ENCODE measurements at regions not wholly inside any gene's neighbourhood (a gene's known extent, or its start where the extent isn't known, plus 50 kb on each side); places are given as distances from the start of the nearest gene placed in this dataset.

DNA sequence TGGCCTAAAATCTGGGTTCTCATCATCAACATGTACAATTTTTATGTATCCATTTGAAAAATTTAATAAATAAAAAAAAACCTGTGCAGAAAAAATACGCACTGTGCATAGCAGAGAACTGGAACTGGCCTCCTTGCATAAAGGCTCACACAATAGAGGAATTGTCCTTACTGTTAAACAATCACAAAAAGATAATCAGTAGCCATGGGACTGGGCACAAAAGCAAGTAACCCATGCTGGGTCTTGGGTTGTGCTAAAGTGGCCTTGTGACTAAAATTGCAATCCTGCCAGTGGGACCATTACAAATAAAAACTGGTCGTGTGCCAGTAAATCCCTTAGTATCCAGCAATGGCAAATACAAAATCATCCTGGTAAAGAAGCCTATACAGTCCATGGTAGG is 1646.6 kb downstream of the MAT2B start:
- Mint-ChIP-seq H3K27me3 (no peaks in the 10 kb centered on the region), H3K9me3 (peaks cover 0 to 6% of the 10 kb centered on the region in 2 donors), H3K27ac (no peak overlapping the region), H3K4me3 (no peak overlapping the region), H3K4me1 (ENCODE audit: low read depth in 2 of 2) (no peaks in the 10 kb centered on the region), H3K36me3 (ENCODE audit: insufficient read depth) (no peaks in the 10 kb centered on the region)
- no peak for ATAC-seq (replicated peaks)
- no peak for DNase-seq

GRCh38 chr5:165157219-165157618 is 1651.8 kb downstream of the MAT2B start:
- ATAC-seq (replicated peaks) (no peak), DNase-seq (no peak)
- Mint-ChIP-seq H3K36me3 (ENCODE audit: insufficient read depth) (no peaks in the 10 kb centered on the region), H3K4me3 (no peak overlapping the region), H3K27ac (no peak overlapping the region), H3K4me1 (ENCODE audit: low read depth in 2 of 2) (no peaks in the 10 kb centered on the region), H3K9me3 (peaks cover 0 to 13% of the 10 kb centered on the region in 2 donors), H3K27me3 (no peaks in the 10 kb centered on the region)

- Mint-ChIP-seq H3K27me3 (no peaks in the 10 kb centered on the region), H3K36me3 (ENCODE audit: insufficient read depth) (no peaks in the 10 kb centered on the region), H3K4me1 (ENCODE audit: low read depth in 2 of 2) (no peaks in the 10 kb centered on the region), H3K4me3 (no peak overlapping the region), H3K27ac (no peak overlapping the region), H3K9me3 (peaks cover 0 to 17% of the 10 kb centered on the region in 2 donors)
- no peak for ATAC-seq (replicated peaks)
- no peak for DNase-seq
Observed at GRCh38 chr5:165161204-165161603, 1655.8 kb downstream of the MAT2B start.

DNA sequence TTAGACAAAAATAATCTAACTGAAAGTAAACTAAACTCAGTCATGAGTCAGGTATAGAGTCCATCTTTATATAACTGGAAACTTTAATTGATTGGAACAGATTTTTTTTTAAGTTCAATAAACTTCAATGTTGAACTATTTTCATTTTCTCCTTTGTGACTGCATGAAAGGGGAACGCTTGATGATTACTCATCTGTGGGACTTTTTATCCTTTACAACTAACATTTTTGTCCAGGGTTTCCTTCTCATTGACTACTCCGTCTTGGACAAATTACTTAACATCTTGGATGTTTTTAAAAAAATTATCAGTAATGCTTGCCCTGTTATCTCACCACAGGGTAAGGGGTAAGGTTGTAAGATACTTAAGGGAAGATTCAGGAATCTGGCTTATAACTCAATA is 1658.4 kb downstream of the MAT2B start:
- Mint-ChIP-seq H3K27ac (no peak overlapping the region), H3K4me3 (no peak overlapping the region), H3K4me1 (ENCODE audit: low read depth in 2 of 2) (no peaks in the 10 kb centered on the region), H3K27me3 (no peaks in the 10 kb centered on the region), H3K36me3 (ENCODE audit: insufficient read depth) (no peaks in the 10 kb centered on the region), H3K9me3 (peaks cover 6 to 10% of the 10 kb centered on the region in 2 donors)
- DNase-seq = no peak
- no peak for ATAC-seq (replicated peaks)

DNA sequence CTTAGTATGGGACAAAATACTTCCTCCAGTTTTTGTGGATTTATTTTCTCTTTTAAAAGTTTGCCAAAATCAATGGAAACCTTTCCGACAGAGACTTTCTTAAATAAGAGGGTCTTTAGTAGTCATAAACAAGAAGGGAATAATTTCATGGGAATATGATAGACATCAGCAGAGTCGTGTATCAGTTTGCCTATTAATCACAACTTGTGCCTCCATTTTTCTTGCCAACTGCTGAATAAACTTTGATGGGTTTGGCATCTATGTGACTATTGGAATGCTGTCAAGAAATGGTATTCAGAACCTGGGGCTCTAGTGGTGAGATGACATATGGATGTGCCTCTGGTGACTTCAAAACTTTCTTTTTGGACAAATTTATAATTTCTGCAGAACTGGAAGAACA is 1668.2 kb downstream of the MAT2B start:
- Mint-ChIP-seq H3K4me1 (ENCODE audit: low read depth in 2 of 2) (no peaks in the 10 kb centered on the region), H3K27me3 (no peaks in the 10 kb centered on the region)

DNA sequence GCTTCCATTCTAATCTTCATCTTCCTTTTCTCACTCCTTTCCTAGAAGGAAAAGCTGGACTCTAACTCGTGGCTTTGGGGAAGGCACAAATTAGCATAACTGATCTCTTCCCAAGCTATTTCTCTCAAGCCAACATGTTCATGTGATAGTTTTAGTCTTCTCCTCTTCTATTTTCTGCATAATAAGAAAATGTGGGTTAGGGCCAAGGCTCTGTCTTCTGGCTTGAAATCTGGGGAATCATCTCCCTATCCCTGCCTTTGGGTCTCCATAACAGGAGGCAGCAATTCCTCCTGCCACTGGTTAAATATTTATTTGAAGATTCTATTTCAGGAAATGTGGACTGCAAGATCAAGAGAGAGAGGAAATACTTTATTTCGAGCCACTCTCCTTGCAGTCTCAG is 1669.6 kb downstream of the MAT2B start:
- DNase-seq (no peak), ATAC-seq (replicated peaks) (no peak)
- H3K9me3 Mint-ChIP-seq = peaks cover 11 to 18% of the 10 kb centered on the region in 2 donors
- no peak overlapping the region for H3K4me3 Mint-ChIP-seq
- no peaks in the 10 kb centered on the region for H3K27me3 Mint-ChIP-seq
- H3K27ac Mint-ChIP-seq = no peak overlapping the region
- no peaks in the 10 kb centered on the region for H3K4me1 Mint-ChIP-seq (ENCODE audit: low read depth in 2 of 2)
- no peaks in the 10 kb centered on the region for H3K36me3 Mint-ChIP-seq (ENCODE audit: insufficient read depth)

More for the DNA sequence above, 1668.2 kb downstream of the MAT2B start:
- no peaks in the 10 kb centered on the region for H3K36me3 Mint-ChIP-seq (ENCODE audit: insufficient read depth)
- no peak overlapping the region for H3K4me3 Mint-ChIP-seq
- H3K27ac Mint-ChIP-seq = no peak overlapping the region
- DNase-seq (no peak), ATAC-seq (replicated peaks) (no peak)
- H3K9me3 Mint-ChIP-seq = peaks cover 11 to 14% of the 10 kb centered on the region in 2 donors

DNA sequence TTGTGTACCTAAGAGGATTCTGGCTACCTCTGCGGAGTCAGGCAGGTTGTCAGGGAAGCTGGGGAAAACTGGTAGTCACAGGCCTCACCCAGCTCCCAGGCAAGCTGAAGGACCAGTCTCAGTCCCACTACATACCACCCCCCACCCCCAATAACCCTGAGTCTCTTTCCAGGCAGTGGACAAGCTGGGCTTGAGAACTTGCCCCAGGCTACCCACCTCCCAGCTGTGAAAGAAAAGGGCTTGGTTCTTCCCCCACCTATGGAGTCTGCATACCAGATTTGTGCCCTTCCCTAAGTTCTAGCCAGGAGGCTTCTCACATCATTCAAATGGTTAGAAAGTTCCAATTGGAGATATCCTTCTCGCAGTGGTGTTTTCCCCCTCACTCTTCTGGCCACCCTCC is 1678.8 kb downstream of the MAT2B start:
- peaks cover 21 to 24% of the 10 kb centered on the region in 2 donors for H3K9me3 Mint-ChIP-seq
- no peaks in the 10 kb centered on the region for H3K36me3 Mint-ChIP-seq (ENCODE audit: insufficient read depth)
- H3K4me1 Mint-ChIP-seq (ENCODE audit: low read depth in 2 of 2) = no peaks in the 10 kb centered on the region
- no peak overlapping the region for H3K4me3 Mint-ChIP-seq
- DNase-seq (no peak), ATAC-seq (replicated peaks) (no peak)
- H3K27ac Mint-ChIP-seq = no peak overlapping the region
- H3K27me3 Mint-ChIP-seq = no peaks in the 10 kb centered on the region

GRCh38 chr5:165185716-165186115 is 1680.3 kb downstream of the MAT2B start:
- H3K4me3 Mint-ChIP-seq = no peak overlapping the region

GRCh38 chr5:165187815-165188214 is 1682.4 kb downstream of the MAT2B start:
- Mint-ChIP-seq H3K27ac (no peak overlapping the region), H3K4me1 (ENCODE audit: low read depth in 2 of 2) (no peaks in the 10 kb centered on the region), H3K27me3 (no peaks in the 10 kb centered on the region)

More at GRCh38 chr5:165185716-165186115, 1680.3 kb downstream of the MAT2B start:
- peaks cover 15 to 18% of the 10 kb centered on the region in 2 donors for H3K9me3 Mint-ChIP-seq
- H3K27ac Mint-ChIP-seq = no peak overlapping the region
- no peak for ATAC-seq (replicated peaks)
- no peaks in the 10 kb centered on the region for H3K27me3 Mint-ChIP-seq
- H3K36me3 Mint-ChIP-seq (ENCODE audit: insufficient read depth) = no peaks in the 10 kb centered on the region
- no peaks in the 10 kb centered on the region for H3K4me1 Mint-ChIP-seq (ENCODE audit: low read depth in 2 of 2)
- no peak for DNase-seq

DNA sequence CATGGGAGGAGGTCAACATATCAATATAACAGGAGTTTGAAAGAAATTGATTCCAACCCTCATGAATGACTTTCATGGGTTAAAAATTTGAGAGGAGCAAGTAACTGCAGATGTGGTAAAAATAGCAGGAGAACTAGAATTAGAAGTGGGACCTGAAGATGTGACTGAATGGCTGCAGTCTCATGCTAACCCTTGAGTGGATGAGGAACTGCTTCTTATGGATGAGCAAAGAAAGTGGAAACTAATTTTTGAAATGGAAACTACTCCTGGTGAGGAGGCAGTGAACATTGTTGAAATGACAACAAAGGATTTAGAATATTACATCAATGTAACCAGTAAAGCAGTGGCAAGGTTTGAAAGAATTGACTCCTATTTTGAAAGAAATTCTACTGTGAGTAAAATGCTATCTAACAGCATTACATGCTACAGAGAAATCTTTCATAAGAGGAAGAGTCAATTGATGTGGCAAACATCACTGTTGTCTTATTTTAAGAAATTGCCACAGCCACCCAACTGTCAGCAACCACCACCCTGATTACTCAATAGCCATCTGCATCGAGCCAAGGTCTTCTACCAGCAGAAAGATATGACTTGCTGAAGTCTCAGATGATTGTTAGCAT is 1683.2 kb downstream of the MAT2B start:
- no peak for DNase-seq
- ATAC-seq (replicated peaks) = no peak
- no peak overlapping the region for H3K27ac Mint-ChIP-seq
- no peaks in the 10 kb centered on the region for H3K36me3 Mint-ChIP-seq (ENCODE audit: insufficient read depth)
- peaks cover 8 to 11% of the 10 kb centered on the region in 2 donors for H3K9me3 Mint-ChIP-seq
- no peaks in the 10 kb centered on the region for H3K4me1 Mint-ChIP-seq (ENCODE audit: low read depth in 2 of 2)
- H3K27me3 Mint-ChIP-seq = no peaks in the 10 kb centered on the region
- H3K4me3 Mint-ChIP-seq = no peak overlapping the region

More at GRCh38 chr5:165187815-165188214, 1682.4 kb downstream of the MAT2B start:
- no peak overlapping the region for H3K4me3 Mint-ChIP-seq
- H3K9me3 Mint-ChIP-seq = peaks cover 14 to 15% of the 10 kb centered on the region in 2 donors
- ATAC-seq (replicated peaks) (no peak), DNase-seq (no peak)
- H3K36me3 Mint-ChIP-seq (ENCODE audit: insufficient read depth) = no peaks in the 10 kb centered on the region

- peak overlapping the region in 1 of 2 donors; percentile 40 for H3K27ac Mint-ChIP-seq
- H3K36me3 Mint-ChIP-seq (ENCODE audit: insufficient read depth) = peaks cover 3% of the 10 kb centered on the region
- no peak overlapping the region for H3K4me3 Mint-ChIP-seq
- no peaks in the 10 kb centered on the region for H3K4me1 Mint-ChIP-seq (ENCODE audit: low read depth in 2 of 2)
- ATAC-seq (replicated peaks) (no peak), DNase-seq (no peak)
- no peaks in the 10 kb centered on the region for H3K27me3 Mint-ChIP-seq
- H3K9me3 Mint-ChIP-seq = peaks cover 0 to 6% of the 10 kb centered on the region in 2 donors
Observed at GRCh38 chr5:165196961-165197360, 1691.5 kb downstream of the MAT2B start.

GRCh38 chr5:165201369-165201768 is 1696.0 kb downstream of the MAT2B start:
- H3K27me3 Mint-ChIP-seq = no peaks in the 10 kb centered on the region
- no peak for DNase-seq
- H3K4me3 Mint-ChIP-seq = no peak overlapping the region
- peaks cover 3% of the 10 kb centered on the region for H3K36me3 Mint-ChIP-seq (ENCODE audit: insufficient read depth)
- H3K27ac Mint-ChIP-seq = no peak overlapping the region
- no peak for ATAC-seq (replicated peaks)
- H3K9me3 Mint-ChIP-seq = peaks cover 3 to 4% of the 10 kb centered on the region in 2 donors
- no peaks in the 10 kb centered on the region for H3K4me1 Mint-ChIP-seq (ENCODE audit: low read depth in 2 of 2)

DNA sequence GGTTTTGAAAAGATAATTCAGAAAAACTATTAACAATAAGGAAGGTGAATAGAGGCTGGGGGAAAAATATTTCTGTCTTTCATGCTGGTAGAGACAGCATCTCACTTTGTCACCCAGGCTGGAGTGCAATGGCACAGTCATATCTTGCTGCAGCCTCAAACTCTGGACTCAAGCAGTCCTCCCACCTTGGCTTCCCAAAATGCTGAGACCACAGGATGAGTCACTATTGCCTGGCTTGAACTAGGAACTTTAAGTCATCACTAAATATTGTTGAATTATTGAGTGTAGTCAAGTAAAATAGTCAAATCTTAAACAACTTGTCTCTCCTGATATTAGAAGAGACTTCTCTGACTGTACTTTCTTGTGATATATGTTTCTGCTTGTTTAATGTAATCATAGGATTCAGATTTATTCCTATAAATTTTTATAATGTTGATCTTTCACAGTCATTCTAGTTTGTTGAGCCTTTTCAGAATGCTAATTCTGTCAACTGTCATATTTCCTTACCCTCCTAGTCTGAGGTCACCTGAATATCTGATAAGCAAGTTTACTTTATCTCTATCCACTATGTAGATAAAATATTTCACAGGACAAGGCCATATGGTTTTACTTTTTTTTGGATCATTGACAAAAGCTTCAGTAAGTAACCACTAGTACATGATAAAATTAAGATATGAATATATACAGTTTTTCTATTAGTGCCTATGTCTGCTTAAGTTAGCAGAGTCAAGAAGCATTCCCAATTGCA is 1696.5 kb downstream of the MAT2B start:
- DNase-seq = no peak
- Mint-ChIP-seq H3K4me1 (ENCODE audit: low read depth in 2 of 2) (no peaks in the 10 kb centered on the region), H3K36me3 (ENCODE audit: insufficient read depth) (peaks cover 3% of the 10 kb centered on the region), H3K4me3 (no peak overlapping the region), H3K9me3 (peaks cover 3 to 4% of the 10 kb centered on the region in 2 donors), H3K27me3 (no peaks in the 10 kb centered on the region), H3K27ac (no peak overlapping the region)
- no peak for ATAC-seq (replicated peaks)

DNA sequence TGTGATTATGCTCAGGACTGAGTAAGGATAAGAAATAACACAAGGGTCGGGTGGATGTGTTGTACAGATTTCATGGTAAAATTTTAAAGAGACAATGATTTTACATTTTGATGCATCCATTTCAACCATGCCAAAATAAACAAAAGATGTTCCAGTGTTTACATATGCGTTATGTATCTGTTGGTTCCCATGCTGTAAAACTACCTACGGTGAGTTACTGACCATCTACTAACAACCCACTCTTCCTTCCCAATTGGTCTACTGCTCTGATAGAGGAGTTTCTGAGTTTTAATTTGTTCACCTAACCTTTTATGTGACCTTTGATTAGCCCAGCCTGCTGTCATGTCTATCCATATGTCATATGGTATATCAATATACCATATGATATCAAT is 1697.1 kb downstream of the MAT2B start:
- no peak overlapping the region for H3K4me3 Mint-ChIP-seq
- peaks cover 3% of the 10 kb centered on the region for H3K36me3 Mint-ChIP-seq (ENCODE audit: insufficient read depth)
- H3K27ac Mint-ChIP-seq = no peak overlapping the region
- peaks cover 3 to 4% of the 10 kb centered on the region in 2 donors for H3K9me3 Mint-ChIP-seq
- no peak for ATAC-seq (replicated peaks)
- DNase-seq = no peak
- no peaks in the 10 kb centered on the region for H3K27me3 Mint-ChIP-seq
- no peaks in the 10 kb centered on the region for H3K4me1 Mint-ChIP-seq (ENCODE audit: low read depth in 2 of 2)

All from effector memory CD8-positive, alpha-beta T cell (primary cell).